DOHH2 (cell line): ENCODE measurements at regions not wholly inside any gene's neighbourhood (a gene's known extent, or its start where the extent isn't known, plus 50 kb on each side); places are given as distances from the start of the nearest gene placed in this dataset.

ENCODE experiments used
- EZH2phosphoT487 ChIP-seq: fragments of 200-600 bp; sonication (generic); IDR thresholded peaks from 2 replicates; pipeline ENCODE4 v1.6.1; 2017; ENCODE audit warnings: borderline replicate concordance, mild to moderate bottlenecking, antibody characterized with exemption, low read length, moderate library complexity, mixed read lengths
- TF ChIP-seq, protein P1 (sequence below): fragments of 200-600 bp; sonication (generic); IDR thresholded peaks from one replicate; pipeline ENCODE4 v1.5.1; 2014; ENCODE audit warnings: antibody characterized with exemption, mild to moderate bottlenecking, low read depth, low read length; ENCODE audit not compliant: poor library complexity, severe bottlenecking

DNA sequence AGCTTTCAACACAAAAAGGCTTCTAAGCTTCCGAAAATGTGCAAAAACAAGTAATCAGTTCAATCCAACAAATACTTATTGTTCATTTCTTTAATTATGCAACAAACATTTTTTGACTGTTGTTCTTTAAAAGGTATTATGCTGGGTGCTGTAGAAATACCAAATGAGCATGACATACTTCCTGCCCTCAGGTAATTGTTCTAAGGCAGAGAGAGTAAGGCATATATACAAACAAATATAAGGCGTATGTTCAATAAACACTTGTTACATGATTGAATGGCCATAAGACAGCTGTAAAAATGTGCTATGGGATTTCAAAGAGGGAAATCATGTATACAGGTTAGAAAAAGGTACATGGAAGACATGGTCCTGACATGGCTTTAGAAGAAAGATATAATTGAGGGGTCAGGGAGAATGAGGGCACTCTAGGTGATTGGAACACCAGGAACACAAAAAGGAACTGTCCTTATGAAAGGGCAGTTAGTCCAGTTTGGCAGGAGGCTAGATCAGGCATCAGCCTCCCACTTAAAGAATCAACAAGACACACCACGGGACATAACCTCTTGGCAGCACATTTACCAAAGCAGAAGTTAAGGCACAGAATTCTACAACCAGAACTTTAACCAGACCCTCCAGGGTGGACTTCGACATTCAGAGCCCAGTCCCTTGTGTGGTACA lies 135.8 kb upstream of the SCAF11 start:
- TF ChIP-seq, protein P1, sequence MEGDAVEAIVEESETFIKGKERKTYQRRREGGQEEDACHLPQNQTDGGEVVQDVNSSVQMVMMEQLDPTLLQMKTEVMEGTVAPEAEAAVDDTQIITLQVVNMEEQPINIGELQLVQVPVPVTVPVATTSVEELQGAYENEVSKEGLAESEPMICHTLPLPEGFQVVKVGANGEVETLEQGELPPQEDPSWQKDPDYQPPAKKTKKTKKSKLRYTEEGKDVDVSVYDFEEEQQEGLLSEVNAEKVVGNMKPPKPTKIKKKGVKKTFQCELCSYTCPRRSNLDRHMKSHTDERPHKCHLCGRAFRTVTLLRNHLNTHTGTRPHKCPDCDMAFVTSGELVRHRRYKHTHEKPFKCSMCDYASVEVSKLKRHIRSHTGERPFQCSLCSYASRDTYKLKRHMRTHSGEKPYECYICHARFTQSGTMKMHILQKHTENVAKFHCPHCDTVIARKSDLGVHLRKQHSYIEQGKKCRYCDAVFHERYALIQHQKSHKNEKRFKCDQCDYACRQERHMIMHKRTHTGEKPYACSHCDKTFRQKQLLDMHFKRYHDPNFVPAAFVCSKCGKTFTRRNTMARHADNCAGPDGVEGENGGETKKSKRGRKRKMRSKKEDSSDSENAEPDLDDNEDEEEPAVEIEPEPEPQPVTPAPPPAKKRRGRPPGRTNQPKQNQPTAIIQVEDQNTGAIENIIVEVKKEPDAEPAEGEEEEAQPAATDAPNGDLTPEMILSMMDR = no peak
- no peak for TF ChIP-seq EZH2phosphoT487
